HG03432 (cell line): ENCODE measurements at regions not wholly inside any gene's neighbourhood (a gene's known extent, or its start where the extent isn't known, plus 50 kb on each side); places are given as distances from the start of the nearest gene placed in this dataset.

ENCODE experiments used
- ATAC-seq: cut with Tn5 transposase; IDR thresholded peaks from one replicate; pipeline ENCODE4 v1.9.1; 2021; ENCODE audit warnings: mild to moderate bottlenecking, moderate library complexity; ENCODE audit not compliant: unreplicated experiment

DNA sequence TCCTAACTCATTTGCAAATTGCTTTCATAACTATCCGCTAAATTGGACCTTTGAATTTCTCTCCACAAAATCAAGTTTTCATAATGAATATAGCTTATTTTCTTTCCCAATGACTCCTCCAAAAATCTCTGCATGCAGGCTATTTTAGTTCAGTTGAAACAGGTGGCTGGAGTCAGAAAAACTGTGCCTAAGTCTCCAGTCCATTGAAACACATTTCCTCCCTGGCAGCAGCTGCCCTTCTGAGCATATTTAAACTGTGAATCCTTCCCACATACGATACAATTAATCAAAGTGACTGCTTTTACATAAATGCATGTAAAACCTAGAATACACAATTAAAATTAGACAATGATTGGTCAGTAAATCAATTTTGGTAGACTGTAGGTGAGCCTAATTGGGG, 344.6 kb upstream of the MARCKS start:
- ATAC-seq, result no peak

DNA sequence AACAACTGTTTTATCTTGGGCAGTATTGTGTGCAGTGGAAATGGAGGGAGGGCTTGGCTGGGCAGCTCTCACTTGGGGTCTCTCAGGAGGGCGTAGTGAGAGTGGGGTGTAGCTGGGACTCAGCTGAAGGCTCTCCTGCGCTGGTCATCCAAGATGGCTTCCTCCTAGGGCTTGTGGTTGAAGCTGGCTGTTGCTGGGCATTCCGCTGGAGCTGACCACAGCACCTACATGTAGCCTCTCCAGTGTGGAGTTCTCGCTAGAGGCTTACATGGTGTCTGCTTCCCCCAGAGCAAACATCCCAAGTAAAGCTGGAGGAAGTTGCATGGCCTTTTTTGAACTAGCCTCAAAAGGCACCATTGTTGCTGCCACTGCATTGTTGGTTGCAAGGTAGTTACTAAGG, 344.1 kb upstream of the MARCKS start:
- no peak for ATAC-seq

DNA sequence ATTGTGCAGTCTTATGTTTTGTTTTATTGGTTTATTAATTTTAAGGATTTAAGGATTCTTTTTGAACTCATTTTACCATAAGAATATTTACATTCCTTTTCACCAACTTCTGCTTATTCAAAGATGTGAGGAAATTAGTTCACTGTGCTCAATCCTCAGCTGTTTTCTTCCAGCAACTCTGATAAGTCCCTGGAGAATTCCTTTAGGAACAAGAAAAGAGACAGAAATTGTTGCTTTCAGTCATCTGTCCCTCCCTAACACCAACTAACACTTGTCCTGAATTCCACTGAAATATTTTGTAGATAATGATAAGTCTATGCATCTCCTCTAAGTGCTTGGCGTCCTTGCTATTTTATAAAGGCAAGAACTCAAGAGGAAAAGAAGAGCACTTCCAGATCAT, 334.8 kb upstream of the MARCKS start:
- ATAC-seq, result no peak

DNA sequence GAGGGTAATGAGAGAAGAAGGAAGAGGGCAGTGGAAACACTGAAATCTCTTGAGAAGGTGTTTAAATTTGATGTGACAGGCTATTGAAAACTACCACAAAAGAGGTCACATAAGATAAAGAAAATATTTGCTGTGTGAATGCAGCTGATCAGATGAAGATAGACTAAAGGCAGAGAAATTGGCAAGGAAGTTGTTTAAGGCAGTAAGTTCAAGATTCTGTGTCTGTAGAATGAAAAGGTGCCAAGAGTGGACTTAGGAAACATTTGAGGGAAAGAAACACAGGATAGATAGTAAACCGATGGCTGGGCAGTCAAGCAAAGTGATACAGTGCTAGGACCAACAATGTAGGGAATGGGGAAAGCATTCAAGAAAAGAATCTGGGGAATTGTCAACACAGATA, 332.3 kb upstream of the MARCKS start:
- no peak for ATAC-seq

DNA sequence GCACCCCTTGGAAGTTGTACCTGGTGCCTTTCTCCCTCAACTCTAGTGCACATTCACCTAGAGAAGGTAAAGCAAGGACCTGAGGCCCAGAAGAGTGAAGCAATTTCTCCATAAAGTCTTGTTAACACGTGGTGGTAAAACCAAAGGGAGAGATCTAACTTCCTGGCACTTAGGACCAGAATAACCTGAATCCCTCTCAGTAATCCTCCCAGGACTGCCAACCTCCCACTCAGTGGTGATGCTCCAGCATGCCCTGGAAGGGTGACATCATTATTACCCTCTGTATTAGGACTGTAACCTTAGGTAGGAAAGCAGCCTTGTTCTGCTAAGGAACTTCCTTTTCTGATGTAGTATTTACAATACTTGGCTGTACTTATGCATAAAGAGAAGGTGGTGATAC, 330.6 kb upstream of the MARCKS start:
- ATAC-seq, result no peak

DNA sequence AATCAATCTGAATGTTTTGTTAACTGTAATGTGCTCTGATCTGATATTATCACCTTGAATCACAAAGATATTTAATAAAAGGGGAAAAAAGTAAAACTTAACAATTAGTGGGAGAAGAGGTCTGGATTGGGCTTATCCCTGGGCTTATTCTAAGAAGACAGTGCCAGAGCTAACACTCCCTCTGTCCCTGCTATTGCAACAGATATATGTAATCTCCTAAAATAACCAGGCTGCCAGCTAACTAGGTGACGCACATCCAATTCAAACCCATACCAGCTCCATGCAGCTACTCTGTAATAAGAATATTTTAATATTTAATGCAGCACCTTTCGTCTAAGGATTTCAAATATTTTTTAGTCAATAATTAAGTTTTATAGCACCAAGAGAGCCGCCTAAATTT, 330.1 kb upstream of the MARCKS start:
- no peak for ATAC-seq

DNA sequence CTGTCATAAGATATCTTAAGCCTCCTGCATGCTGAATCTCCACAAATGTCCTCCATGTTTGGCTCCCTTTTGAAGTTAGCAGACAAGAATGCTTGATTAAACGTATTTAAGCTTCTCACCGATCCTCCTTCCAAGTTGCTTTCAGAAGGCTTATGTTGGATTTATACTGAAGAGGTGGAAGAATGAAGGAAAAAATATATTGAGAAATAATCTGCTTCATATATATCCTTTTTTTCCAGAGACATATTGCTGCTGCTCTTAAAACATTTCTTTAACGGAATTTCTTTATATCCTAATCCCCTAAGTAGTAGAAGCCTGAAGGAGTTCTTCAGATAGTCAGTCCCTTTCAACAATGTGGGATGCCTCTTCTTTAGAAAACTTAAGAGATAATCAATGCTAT, 329.0 kb upstream of the MARCKS start:
- ATAC-seq, result no peak

DNA sequence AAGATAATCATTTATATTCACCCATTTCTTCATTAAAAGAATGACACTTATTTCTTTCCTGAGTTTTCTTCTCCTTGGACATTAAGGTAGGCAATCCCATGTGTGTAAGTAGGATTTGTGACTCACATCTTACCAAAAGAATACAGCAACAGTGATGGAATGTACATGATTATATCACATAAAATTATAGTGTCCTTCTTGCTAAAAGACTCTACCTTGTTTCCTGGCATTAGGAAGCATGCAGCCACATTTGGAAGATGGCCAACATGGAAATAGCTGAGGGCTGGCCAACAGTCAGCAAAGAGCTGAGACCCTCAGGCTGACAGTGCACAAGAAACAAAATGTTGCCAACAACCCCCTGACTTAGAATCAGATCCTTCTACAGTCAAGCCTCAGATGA, 327.9 kb upstream of the MARCKS start:
- ATAC-seq, result no peak

DNA sequence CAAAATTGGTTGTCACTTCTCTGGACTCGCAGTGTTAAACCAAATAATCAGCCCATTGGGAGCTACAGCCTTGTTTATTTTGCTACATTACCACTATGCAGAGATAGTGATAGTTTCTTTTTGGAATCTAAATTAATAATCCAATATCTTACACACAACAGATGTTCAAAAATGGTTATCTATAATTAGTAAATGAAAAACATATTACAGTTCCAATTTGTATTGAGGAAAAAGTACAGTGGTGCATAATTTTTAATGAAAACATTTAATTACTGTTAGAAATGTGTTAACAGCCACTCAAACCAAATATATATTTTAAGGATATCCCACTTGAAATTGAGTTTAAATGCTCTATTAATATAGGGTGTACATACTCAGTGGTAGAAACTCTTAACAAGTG, 327.3 kb upstream of the MARCKS start:
- no peak for ATAC-seq

DNA sequence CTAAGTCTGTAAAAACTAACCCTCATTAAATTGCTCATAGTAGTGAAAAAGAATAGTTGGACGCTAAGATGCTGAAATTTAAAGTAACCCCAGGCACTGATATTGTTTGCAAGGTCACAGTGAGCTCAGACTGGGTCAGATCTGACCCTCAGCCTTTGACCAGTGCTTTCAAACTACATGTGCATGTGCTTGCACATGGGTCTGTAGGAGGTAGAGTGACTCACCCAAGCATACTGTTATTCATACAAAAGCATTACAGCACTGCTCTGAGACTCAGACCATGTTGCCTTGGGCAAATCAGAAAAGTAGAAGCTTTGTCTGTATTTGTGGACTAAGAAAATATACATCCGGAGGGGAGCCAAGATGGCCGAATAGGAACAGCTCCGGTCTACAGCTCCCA, 326.4 kb upstream of the MARCKS start:
- no peak for ATAC-seq

DNA sequence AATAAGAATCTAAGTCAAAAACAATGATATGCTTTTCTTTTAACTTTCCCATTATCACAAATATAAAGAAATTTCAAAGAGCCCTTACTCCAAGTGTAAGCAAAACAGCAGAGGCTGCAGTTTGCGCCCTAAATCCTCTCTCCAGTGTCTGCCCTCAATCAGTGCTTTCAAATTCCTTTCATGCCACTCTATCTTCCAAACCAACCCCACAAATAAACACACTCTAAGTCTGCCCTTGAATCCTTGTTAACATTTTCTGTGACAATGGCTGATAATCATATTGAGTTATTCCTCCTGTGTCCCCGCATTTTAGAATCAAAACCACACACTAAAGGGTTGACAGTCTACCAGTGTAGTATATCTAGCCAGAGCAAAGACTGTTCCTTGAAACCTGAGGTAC, 317.9 kb upstream of the MARCKS start:
- no peak for ATAC-seq

DNA sequence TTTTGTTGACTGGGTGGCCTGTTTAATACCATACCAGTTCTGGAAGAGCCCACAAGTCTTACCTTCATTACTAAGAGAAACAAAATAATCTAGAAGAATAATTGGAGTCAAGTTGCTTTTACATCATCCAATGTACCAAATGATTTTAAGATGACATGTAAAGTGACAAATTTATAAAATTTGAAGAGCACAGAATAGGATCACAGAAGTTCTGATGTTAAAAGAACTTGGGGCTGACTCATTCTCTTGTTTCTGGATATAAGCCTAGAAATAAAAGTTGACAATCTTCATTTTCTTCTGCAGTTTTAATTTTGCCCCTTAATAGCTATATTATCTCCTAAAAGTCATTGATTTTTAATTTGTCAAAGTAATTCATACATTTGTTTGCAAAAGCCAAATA, 317.5 kb upstream of the MARCKS start:
- ATAC-seq, result no peak

DNA sequence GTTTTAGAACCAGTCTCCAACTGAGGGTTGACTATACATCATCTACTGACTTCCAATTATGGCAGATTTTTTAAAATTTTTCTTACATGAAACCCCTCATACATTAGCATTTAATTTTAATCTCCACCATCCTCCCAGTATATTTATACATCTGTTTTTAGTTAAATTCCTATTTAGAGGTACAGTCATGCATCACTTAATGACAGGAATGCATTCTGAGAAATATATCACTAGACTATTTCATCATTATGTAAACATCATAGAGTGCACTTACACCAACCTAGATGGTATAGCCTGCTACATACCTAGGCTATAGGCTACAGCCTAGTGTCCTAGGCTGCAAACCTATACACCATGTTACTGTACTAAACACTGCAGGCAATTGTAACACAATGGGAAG, 316.7 kb upstream of the MARCKS start:
- ATAC-seq, result no peak

DNA sequence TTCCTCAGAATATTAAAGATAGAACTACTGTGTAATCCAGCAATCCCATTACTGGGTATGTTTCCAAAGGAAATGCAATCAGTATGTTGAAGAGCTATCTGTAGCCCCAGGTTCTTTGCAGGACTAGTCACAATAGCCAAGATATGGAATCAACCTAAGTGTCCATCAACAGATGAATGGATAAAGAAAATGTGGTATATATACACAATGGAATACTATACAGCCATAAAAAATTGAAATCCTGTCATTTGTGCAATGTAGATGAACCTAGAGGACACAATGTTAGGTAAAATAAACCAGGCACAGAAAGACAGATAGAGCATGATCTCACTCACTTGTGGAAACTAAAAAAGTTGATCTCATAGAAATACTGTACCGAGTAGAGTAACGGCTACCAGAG, 306.0 kb upstream of the MARCKS start:
- no peak for ATAC-seq

DNA sequence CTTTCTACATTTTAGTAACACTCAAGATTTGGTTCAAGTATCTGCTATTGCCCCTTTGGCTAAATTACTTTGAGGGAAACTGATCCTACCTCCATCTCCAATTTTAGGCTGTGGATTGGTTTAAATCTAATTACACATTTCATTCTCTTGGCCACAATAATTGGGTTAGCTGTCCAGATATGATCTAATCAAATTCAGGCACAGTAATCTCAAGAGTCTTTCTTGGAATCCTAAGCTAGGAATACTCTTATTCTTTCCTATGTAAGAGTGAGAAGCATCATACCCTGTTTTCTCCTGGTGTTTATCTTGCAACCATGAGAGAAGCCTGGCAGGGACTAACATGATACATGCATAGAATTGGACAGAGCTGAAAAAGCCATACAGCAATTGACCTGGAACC, 300.4 kb upstream of the MARCKS start:
- ATAC-seq, result no peak

DNA sequence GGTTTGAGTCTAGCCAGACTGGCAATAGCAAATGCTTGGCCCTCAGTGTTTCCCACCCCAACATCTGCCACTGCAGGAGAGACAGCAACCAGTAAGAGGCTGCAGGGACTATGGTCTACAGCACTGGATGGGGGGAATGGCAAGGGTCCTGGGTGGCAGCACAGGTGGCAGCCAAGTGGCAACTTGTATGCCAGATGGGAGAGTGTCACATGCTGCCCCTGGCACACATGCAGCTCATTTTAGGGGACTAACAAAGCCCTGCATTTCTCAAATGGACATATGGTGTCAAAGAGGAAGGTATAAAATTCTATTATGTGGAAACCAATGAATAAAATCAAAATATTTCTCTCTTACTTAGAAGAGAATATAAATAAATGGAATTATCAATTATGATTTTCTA, 298.7 kb upstream of the MARCKS start:
- ATAC-seq, result no peak

DNA sequence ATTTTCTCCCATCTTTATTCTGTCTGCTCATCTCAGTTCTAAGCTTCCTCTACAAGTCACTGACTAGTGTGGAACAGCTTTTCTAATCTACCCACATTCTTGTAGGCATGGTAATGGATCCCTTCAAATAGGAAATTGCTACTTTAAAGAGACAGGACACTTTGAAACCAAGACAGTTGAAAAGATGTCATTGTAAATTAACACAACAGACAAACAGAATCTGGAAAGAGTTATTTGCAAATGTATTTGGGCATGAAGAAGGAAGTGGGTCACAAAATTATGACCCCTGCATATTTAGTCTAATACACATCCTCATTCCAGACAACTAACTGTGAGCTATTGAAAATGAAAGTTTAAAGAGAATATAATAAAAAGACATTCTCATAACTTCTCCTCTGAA, 298.2 kb upstream of the MARCKS start:
- ATAC-seq, result no peak

DNA sequence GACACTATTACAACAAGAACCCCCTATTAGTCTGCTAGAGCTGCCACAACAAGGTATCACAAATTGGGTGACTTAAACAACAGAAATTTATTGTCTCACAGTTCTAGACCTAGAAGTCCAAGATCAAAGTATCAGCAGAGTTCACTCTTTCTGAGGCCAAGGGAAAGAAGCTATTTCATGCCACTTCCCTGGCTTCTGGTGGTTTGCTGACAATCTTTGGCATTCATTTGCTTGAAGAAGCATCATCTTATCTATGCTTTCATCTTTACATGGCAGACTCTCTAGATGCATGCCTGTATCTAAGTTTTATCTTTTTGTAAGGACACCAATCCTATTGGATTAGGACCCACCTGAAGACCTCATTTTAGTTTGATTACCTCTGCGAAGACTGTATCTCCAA, 296.8 kb upstream of the MARCKS start:
- no peak for ATAC-seq

DNA sequence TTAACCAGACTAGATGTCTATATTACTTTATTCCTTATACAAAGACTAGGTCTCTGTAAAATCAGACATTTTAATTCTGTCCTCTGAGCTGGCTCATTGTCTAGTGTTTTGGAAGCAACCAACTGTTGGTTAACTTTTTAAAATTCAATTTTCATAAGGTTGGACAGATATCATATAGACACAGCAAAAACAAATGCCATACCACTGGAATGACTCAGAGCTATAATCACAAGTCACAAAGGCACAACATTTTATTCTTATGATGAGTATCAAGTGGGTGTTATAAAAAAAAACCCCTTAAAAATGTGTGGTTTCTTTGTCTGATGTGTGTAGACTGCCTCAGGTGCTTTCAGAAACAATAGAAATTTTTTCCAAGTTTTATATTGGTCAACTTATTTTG, 296.2 kb upstream of the MARCKS start:
- ATAC-seq, result no peak

DNA sequence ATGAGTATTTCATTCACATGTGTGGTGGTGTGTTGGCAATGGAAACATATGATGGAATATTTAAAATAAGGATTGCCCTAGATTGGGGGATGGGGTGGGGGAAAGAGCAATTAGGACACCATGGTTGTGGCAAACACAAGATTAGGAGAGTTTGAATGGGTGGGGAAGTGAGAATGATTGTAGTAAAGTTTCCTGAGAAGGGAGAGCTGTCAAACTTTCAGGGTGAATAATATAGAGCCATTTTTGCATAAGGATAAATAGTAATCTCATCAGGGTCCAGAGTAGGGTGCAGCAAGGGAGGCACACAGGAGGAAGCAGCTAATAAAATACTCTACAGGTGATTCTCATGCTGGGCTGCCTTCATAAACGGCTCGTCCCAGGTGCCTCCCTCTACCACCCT, 294.9 kb upstream of the MARCKS start:
- ATAC-seq, result peak; percentile 44

DNA sequence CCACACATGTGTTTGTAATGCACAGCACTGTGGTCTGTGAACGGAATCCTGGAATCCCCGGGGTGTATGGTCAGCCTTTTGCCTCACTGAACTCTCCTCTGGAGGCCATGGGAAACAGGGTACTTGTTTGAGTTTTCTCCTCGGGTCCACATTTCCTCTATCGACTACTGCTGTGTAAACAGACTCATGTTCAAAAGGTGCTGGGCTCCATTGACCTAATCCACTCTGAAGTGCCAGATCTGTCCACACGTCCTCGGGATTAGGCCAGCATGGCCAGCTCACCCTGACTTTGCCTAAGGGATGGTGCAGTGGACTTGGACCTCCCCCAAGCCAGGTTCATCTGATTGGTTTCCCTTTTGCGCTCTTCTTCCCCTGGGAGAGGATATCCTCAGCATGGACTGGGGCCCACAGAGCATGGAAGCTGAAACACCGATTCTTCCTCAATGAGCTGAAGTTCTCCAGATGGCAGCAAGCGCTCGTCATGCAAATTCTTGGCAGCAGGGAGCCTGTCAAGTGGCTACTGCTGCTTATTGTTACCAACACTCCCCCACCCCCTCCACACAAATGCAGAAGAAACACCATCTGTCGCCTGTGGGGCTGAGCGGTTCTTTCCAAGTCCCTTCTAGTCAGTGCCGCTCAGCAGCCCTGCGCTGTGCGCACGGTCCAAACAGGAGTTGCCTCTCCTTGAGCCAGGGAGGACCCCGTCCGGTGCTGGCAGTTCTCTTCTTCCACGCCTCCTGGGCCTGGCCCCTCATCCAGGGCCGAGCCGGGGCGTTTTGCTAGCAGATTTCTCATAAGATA, 292.6 kb upstream of the MARCKS start:
- ATAC-seq, result peak; percentile 74

DNA sequence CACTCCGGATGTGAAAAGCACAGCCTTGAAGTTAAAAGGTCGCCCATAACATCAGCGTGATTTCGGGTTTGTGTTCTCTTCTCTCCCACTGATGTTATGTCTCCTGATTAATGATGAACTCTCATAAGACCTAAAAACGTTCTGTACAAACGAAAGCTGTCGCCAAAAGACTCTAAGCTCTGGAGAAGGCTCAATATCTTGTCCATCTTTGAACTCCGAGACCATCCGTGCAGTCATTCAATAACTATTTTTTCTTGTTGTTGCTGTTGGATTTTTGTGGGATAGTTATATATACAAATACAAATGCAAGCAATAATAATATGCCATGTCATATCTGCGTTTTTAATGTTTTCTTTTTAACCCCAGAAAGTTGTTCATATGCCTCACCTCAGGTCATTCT, 291.8 kb upstream of the MARCKS start:
- no peak for ATAC-seq

DNA sequence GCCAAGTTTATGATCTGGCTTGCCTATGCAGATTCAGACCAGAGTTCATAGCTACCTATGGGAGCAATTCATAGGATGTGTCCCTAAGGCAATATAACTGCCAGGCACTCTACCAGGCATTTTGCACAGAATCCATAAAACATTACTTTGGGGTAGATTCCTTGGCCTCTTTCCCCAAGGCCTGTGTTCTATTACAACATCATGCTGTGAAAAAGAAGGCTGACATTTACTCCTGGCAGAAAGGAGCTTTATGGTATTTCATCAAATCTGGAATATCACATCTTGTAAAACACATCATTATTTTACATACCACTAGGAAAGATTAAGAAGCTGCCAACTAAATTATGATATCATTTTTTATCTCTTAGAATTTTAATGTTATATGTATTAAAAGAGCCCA, 287.0 kb upstream of the MARCKS start:
- ATAC-seq, result no peak
